ENCODE measurements at regions not wholly inside any gene's neighbourhood (a gene's known extent, or its start where the extent isn't known, plus 50 kb on each side); places are given as distances from the start of the nearest gene placed in this dataset.
"Not testable (repeated sequence)": the region's sequence is repeated elsewhere in the genome, so short reads cannot be mapped to it uniquely, and the experiment has no call there.

DNA sequence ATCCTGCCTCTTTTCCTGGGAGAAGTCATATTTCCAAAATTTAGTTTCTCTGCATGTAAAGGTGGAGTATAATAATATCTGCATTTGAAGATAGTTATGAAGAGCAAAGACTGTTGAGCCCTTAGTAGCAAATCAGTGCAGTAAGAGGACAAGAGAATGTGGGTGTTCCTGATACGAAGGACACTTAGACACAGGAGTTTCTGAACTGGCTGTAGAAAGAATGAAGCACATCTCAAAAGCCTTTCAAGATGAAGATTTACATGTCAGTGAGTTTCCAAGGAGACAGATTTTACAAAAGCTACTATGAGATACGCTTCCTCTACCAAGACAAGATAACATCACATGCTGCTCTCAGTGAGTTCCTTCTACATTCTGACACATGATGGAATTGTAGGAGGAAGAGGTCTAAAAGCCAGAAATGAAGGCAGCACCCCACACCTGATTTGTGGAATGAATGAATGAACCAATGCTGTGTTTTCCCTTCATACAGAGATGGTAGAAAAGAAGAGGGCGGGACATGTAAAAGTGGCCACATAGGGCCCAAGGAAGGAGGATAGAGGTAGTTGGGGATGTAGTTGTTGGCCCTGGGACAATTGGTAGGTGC lies 173.6 kb upstream of the PDE1C start:
- Mint-ChIP-seq H3K27ac (no peak overlapping the region), H3K9me3 (no peaks in the 10 kb centered on the region), H3K4me3 (no peak overlapping the region), H3K4me1 (no peaks in the 10 kb centered on the region), H3K27me3 (no peaks in the 10 kb centered on the region), H3K36me3 (no peaks in the 10 kb centered on the region)
- DNase-seq: no peak
- CTCF ChIA-PET: no interaction called here

DNA sequence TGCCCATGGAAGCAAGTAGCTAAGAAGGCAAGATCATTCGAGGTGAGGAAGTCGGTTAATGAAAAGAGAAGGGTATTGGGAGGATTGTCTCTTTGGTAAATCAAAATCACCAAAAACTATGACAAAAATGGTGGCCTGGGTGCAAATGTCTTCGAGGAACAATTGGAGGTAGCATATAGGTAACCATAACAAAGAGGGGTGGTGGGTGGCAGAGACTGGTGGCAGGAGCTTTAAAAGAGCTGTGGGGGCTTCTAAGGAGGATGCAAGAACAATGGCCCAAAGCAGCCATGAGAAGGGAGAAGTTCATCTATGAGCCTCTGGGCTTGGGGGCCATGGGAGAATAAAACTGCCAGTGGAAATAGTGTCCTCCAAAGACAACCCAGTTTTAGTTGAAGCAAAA lies 172.2 kb upstream of the PDE1C start:
- Mint-ChIP-seq H3K4me3 (no peak overlapping the region), H3K36me3 (no peaks in the 10 kb centered on the region), H3K27ac (no peak overlapping the region), H3K27me3 (no peaks in the 10 kb centered on the region), H3K4me1 (no peaks in the 10 kb centered on the region), H3K9me3 (no peaks in the 10 kb centered on the region)
- DNase-seq: no peak
- CTCF ChIA-PET: no interaction called here

DNA sequence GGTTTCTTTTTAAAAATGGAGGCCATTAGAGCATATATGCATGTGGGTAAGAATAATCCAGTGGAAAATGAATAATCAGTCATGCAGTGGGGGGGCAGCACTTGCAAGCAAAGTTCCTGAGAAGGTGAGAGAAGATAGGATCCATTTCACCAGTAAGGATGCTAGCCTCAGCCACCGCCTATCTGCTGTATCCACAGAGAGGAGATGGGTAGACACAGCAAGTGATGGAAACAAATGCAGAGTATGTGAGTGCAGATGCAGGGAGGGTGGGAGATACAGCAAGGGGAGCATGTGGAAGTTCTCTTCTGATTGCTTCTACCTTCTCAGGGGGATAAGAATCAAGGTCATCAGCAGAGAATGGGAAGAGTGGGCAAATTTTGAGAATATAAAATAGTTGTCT lies 171.4 kb upstream of the PDE1C start:
- DNase-seq: no peak
- CTCF ChIA-PET: no interaction called here
- Mint-ChIP-seq H3K9me3 (no peaks in the 10 kb centered on the region), H3K27me3 (no peaks in the 10 kb centered on the region), H3K4me1 (no peaks in the 10 kb centered on the region), H3K27ac (no peak overlapping the region), H3K4me3 (no peak overlapping the region), H3K36me3 (no peaks in the 10 kb centered on the region)

DNA sequence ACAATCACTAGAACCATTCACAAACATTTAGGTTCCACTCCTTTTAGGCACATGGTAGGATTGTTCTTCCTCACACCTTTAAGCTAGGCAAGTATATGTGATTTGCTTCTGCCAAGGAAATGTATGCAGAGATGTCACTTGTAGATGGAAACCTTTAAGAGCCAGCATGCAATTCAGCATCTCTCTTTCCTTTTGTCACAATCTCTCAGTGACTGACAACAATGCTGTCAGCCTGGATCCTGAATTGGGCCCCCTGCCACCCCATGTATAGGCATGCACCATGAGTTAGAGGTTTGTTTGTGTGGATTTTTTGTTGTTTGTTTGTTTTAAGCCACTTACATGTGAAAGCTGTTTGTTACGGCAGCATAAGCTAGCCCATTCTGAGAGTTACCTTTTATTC lies 169.6 kb upstream of the PDE1C start:
- CTCF ChIA-PET: no interaction called here
- H3K4me1 Mint-ChIP-seq: no peaks in the 10 kb centered on the region
- no peaks in the 10 kb centered on the region for H3K27me3 Mint-ChIP-seq
- no peak overlapping the region for H3K4me3 Mint-ChIP-seq
- no peak overlapping the region for H3K27ac Mint-ChIP-seq
- H3K36me3 Mint-ChIP-seq: no peaks in the 10 kb centered on the region
- peaks cover 3% of the 10 kb centered on the region for H3K9me3 Mint-ChIP-seq
- DNase-seq: no peak

DNA sequence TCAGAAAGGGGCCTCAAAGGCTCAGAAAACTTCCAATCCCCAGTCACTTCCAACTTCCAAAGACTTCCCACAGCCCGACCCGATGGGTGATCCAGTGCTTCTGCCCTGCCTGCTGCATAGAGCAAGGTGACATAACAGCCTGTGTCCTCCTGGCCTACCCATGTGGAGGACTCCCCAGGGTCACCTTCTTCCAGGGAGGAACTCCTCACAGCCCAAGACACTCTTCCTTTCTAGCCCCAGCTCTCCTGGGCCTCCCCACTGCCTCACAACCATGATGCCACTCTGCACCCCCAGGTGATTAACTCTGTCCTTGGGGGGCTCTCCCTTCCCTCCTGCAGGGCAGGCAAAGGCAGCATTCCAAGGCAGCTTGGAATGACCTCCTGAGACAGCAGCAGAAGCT lies 158.4 kb upstream of the PDE1C start:
- Mint-ChIP-seq H3K4me1 (no peaks in the 10 kb centered on the region), H3K36me3 (no peaks in the 10 kb centered on the region), H3K27me3 (no peaks in the 10 kb centered on the region), H3K9me3 (peaks cover 1% of the 10 kb centered on the region), H3K4me3 (no peak overlapping the region), H3K27ac (no peak overlapping the region)
- DNase-seq: no peak
- CTCF ChIA-PET: no interaction called here

DNA sequence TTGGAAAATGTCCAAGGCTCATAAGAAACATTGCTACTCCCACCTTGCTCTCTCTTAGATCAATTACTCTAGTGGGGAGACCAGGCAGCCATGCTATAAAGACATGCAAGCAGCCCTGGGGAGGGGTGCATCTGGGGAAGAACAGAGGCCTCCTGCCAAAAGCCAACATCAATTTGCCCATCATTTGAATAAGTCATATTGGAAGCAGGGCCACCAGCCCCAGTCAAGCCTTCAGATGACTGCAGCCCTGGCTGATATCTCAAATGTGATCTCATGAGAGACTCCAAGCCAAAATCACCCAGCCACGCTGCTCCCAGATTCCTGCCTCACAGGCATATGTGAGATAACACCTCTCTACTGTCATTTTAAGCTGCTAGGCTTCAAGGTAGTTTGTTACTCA lies 157.5 kb upstream of the PDE1C start:
- DNase-seq: no peak
- Mint-ChIP-seq H3K4me3 (no peak overlapping the region), H3K27me3 (no peaks in the 10 kb centered on the region), H3K27ac (no peak overlapping the region), H3K4me1 (no peaks in the 10 kb centered on the region), H3K36me3 (no peaks in the 10 kb centered on the region), H3K9me3 (peaks cover 1% of the 10 kb centered on the region)
- CTCF ChIA-PET: no interaction called here

DNA sequence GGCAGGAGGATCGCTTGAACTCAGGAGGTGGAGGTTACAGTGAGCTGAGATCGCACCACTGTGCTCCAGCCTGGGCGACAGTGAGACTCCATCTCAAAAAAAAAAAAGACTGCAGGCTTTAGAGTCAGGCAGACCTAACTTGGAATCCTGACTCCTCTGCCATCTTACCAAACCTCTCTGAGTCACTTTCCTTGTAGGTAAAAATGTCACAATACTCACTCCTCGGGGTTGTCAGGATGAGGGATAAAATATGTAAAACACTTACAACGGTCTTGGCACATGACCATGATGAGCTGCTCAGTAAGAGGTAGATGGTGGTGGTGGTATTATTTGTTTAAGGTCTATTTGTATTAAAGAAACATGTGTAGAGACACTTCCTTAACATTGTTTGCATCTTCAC lies 154.1 kb upstream of the PDE1C start:
- Mint-ChIP-seq H3K9me3 (peaks cover 1% of the 10 kb centered on the region), H3K36me3 (no peaks in the 10 kb centered on the region), H3K4me1 (no peaks in the 10 kb centered on the region), H3K4me3 (no peak overlapping the region), H3K27ac (no peak overlapping the region), H3K27me3 (no peaks in the 10 kb centered on the region)
- CTCF ChIA-PET: no interaction called here
- DNase-seq: no peak

DNA sequence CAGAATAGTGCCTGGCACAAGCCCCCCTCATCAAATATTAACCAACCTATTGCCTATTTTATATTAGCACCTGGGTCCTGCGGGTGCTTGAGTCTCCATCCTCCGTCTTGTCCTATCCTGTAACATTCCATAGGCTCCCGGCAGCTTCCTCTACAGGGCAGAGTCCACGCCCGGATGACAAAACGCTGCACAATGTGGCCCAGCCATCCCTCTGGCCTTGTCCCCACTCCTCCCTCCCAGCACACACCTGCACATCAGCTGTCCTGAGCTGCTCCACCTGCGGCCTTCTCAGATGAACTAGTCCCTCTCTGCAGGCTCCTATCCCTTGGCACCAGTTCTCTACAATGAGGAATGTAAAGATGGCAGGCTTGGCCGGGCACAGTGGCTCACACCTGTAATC lies 153.5 kb upstream of the PDE1C start:
- Mint-ChIP-seq H3K27me3 (no peaks in the 10 kb centered on the region), H3K9me3 (peaks cover 1% of the 10 kb centered on the region), H3K27ac (no peak overlapping the region), H3K36me3 (no peaks in the 10 kb centered on the region), H3K4me3 (no peak overlapping the region), H3K4me1 (no peaks in the 10 kb centered on the region)
- CTCF ChIA-PET: interaction anchor here (1.1 kb wide), 1 partner anchor 13 kb away, joined by 3 read pairs; no protein-coding TSS in a partner anchor
- DNase-seq: no peak

DNA sequence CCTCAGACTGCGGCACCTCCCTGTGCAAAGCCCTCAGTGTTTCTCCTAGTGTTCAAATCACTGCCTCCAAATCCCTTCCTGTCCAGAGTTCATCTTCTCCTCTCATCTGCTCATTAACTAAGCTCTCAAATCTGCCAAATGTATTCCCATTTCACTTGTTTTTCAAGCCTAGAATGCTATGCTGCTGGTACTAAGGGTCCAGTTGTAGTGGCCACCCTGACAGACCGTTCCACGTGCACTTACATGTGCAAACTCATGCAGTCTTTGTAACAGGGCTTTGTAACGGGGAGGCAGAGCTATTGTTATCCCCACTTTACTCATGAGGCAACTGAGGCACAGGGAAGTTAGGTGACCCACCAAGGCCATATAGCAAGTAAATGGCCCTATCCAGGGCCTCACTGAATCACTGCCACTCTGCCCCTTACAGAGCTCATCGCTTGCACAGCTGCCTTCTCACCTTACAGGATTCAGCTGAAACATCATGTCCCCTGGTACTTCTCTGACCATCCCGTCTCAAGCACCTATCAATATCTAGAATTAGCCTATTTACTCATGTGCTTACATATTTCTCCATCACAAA lies 153.0 kb upstream of the PDE1C start:
- no peak overlapping the region for H3K4me3 Mint-ChIP-seq
- H3K27me3 Mint-ChIP-seq: no peaks in the 10 kb centered on the region
- H3K4me1 Mint-ChIP-seq: no peaks in the 10 kb centered on the region
- no peak overlapping the region for H3K27ac Mint-ChIP-seq
- CTCF ChIA-PET: interaction anchor here (1.1 kb wide), 1 partner anchor 12 kb away, joined by 3 read pairs; no protein-coding TSS in a partner anchor
- DNase-seq: no peak
- H3K36me3 Mint-ChIP-seq: no peaks in the 10 kb centered on the region
- H3K9me3 Mint-ChIP-seq: peaks cover 1% of the 10 kb centered on the region

DNA sequence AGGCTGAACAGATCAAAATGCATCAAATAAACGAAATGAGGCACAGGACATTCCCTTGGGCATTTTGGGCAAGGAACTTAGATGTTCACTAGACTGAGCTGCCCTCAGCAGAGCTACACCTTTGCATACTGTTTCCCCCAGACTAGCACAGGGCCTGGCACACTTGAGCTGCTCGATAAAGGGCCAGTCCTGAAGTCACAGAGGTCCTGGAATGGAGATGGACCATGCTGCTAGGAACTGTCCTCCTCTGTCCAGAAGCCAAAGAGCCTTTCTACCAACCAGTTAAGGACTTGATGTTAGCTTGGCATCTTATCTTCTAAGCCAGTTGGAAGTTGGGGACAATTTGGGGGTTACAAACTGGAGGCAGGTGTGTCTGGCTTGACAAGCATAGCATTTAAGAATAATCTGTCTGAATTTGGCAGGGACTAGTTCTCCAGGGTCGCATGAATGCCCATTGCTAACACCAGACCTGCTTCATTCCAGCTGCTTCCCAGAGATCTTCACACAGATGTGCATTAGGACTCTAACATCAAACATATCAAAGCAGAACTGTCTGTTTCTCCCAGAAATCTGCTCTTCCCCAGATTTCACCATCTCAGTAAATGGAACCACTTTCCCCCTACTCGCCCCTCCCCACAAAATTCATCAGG lies 152.2 kb upstream of the PDE1C start:
- Mint-ChIP-seq H3K27me3 (no peaks in the 10 kb centered on the region), H3K4me1 (no peaks in the 10 kb centered on the region), H3K36me3 (no peaks in the 10 kb centered on the region), H3K4me3 (no peak overlapping the region), H3K9me3 (peaks cover 1% of the 10 kb centered on the region), H3K27ac (no peak overlapping the region)
- DNase-seq: no peak
- CTCF ChIA-PET: interaction anchor here (1.1 kb wide), 1 partner anchor 11 kb away, joined by 3 read pairs; no protein-coding TSS in a partner anchor

DNA sequence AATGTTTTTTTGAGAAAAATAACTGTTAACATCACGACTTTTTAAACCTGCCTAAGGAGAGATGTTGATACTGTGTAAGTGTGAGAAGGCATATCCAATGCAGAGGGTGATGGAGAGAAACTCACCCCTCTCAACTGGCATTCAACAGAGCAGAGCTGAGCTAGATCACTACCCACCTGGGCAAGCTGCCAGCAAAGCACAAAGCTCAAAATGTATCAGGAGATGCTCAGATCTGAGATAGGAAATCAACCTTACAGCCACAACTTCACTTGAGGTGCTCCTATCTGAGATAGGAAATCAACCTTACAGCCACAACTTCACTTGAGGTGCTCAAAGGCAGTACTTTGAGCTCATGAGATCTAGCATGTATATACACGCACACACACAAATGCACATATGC lies 151.5 kb upstream of the PDE1C start:
- H3K36me3 Mint-ChIP-seq: no peaks in the 10 kb centered on the region
- no peak overlapping the region for H3K4me3 Mint-ChIP-seq
- CTCF ChIA-PET: interaction anchor here (0.7 to 1.3 kb wide), 2 partner anchors 11 to 37 kb away, joined by 3 to 4 read pairs; no protein-coding TSS in a partner anchor
- no peak overlapping the region for H3K27ac Mint-ChIP-seq
- no peak for DNase-seq
- peaks cover 1% of the 10 kb centered on the region for H3K9me3 Mint-ChIP-seq
- no peaks in the 10 kb centered on the region for H3K4me1 Mint-ChIP-seq
- H3K27me3 Mint-ChIP-seq: no peaks in the 10 kb centered on the region

DNA sequence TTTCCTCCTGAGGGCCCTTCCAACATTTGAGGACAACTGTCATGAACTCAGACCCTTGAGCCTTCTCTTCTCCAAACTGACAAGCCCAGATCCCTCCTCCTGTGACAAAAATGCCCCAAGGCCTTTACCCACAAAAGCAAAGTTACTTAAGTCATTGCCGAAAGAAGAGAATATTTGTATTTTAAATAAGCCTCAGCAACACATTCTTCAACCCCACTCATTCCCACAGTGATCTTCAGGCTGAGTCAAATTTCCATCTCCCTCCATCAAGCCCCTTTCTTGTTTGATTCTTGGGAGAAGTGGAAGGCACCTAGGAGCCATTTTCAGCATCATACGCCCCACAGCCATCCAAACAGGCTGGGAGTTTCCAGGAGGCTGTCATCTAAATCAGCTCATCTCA lies 150.8 kb upstream of the PDE1C start:
- Mint-ChIP-seq H3K27ac (no peak overlapping the region), H3K27me3 (no peaks in the 10 kb centered on the region), H3K36me3 (no peaks in the 10 kb centered on the region), H3K9me3 (peaks cover 1% of the 10 kb centered on the region), H3K4me3 (no peak overlapping the region), H3K4me1 (no peaks in the 10 kb centered on the region)
- DNase-seq: no peak
- CTCF ChIA-PET: interaction anchor here (0.7 to 1.3 kb wide), 2 partner anchors 10 to 36 kb away, joined by 3 to 4 read pairs; no protein-coding TSS in a partner anchor

DNA sequence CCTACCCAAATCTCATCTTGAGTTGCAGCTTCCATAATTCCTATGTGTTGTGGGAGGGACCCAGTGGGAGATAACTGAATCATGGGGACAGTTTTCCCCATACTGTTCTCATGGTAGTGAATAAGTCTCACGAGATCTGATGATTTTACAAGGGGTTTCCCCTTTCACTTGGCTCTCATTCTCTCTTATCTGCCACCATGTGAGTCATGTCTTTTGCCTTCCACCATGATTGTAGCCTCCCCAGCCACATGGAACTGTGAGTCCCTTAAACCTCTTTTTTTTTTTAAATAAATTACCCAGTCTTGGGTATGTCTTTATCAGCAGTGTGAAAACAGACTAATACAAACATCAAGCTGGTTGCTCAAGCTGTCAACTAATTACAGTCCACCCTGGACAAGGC lies 149.6 kb upstream of the PDE1C start:
- CTCF ChIA-PET, H3K4me1 Mint-ChIP-seq, H3K27ac Mint-ChIP-seq, H3K4me3 Mint-ChIP-seq, H3K9me3 Mint-ChIP-seq, H3K27me3 Mint-ChIP-seq, H3K36me3 Mint-ChIP-seq, DNase-seq: not testable (repeated sequence)

DNA sequence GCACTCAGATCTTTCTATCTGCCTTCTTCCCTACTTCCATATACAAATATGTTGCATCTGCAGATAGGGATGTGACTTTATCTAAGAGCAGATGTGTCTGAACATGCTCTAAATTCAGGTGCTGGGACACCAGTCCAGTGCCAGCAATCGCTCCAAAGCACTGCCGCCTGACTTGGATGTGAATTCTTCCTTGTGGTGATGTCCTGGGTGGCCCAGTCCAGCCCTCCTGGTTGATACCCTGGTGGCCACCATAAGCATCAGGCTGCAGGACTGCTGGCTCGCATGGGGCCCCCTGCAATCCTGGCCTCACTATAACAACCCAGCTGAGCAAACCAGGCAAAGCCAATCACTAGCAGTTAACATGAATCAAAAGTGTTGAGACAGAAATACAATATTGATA lies 149.2 kb upstream of the PDE1C start:
- H3K4me1 Mint-ChIP-seq: no peaks in the 10 kb centered on the region
- no peaks in the 10 kb centered on the region for H3K27me3 Mint-ChIP-seq
- H3K27ac Mint-ChIP-seq: no peak overlapping the region
- no peak overlapping the region for H3K4me3 Mint-ChIP-seq
- no peaks in the 10 kb centered on the region for H3K9me3 Mint-ChIP-seq
- DNase-seq: no peak
- CTCF ChIA-PET: no interaction called here
- no peaks in the 10 kb centered on the region for H3K36me3 Mint-ChIP-seq

DNA sequence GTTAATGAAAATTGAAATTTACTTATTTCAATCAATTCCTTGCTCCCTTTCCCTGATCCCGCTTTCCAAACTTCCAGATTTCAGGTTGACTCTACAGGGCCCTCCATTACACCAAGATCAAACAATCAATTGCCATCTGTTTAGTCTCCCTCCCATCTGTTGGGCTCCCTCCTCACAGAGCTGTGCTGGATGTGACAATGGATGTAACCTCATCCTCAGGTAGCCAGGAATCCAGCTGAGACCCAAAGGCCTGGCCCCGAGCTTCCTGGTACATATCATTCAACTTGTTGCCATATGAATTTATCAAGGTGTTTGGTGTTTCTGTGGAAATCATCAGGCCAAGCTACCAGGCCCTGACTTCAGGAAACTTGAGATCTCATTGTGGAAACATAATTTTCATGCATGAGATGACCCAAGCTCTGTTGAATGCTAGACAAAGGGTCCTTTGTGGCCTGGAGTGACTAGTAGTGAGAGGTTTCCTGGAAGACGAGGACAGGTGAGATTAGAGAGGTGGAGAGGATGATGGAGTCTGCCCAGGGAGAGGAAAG lies 148.6 kb upstream of the PDE1C start:
- H3K27ac Mint-ChIP-seq: no peak overlapping the region
- CTCF ChIA-PET: no interaction called here
- H3K4me1 Mint-ChIP-seq: no peaks in the 10 kb centered on the region
- DNase-seq: no peak
- no peak overlapping the region for H3K4me3 Mint-ChIP-seq
- H3K27me3 Mint-ChIP-seq: no peaks in the 10 kb centered on the region
- no peaks in the 10 kb centered on the region for H3K36me3 Mint-ChIP-seq
- no peaks in the 10 kb centered on the region for H3K9me3 Mint-ChIP-seq
